K562 (cell line): ENCODE measurements at regions not wholly inside any gene's neighbourhood (a gene's known extent, or its start where the extent isn't known, plus 50 kb on each side); places are given as distances from the start of the nearest gene placed in this dataset.
A peak's percentile ranks its signal among the peaks of the same experiment; 100 is the strongest.

Experiments used
- ATAC-seq: fragments of 200-7000 bp; cut with Tn5 transposase; 3 replicates; pipeline ENCODE4 v1.9.1; 2020; ENCODE audit warnings: moderate library complexity
- BruUV-seq: library from RNA; stranded (reverse); fragments of 400-500 nt; replicated peaks from 2 replicates; lab custom pipeline; 2021; lab: Mats Ljungman, UMichigan
- CTCF ChIA-PET: fragments of 300-600 bp; formaldehyde crosslinking; extraction: SDS; loops from one replicate; lab custom pipeline; 2021; ENCODE audit warnings: low intra/inter-chr PET ratio; lab: Yijun Ruan, JAX
- POLR2A ChIA-PET: fragments of 300-600, 350-650 bp; sonication (Branson Sonifier 250); formaldehyde crosslinking; extraction: SDS; loops from one replicate; lab custom pipeline; 2021; ENCODE audit warnings: antibody characterized with exemption, inconsistent platforms; lab: Yijun Ruan, JAX
- DNase-seq, 4 experiments: peaks; one replicate each; pipeline versions ENCODE4 v3.0.0 to v3.0.0-alpha.2; 2011 to 2018; ENCODE audit warnings: low spot score in 3 of 4, mixed read lengths in 3 of 4; ENCODE audit errors: extremely low read depth in 1 of 4
- FAIRE-seq: peaks from 2 replicates; lab custom pipeline; 2011; peaks lifted over from hg19 to GRCh38; lab: Jason Lieb, UNC
- H2AFZ ChIP-seq: 2 replicates; pipeline ENCODE4 v1.6.0; 2011; ENCODE audit warnings: low read depth, low read length, control low read depth, inconsistent platforms
- H3K27ac ChIP-seq: fragments of 200-600 bp; 3 replicates; pipeline ENCODE4 v1.8.0; 2011; ENCODE audit warnings: low read depth, mild to moderate bottlenecking, control low read depth, inconsistent platforms, low read length, moderate library complexity, mixed read lengths; ENCODE audit errors: extremely low read depth
- H3K27me3 ChIP-seq, 2 experiments: fragments of 300-600 bp in 1 of 2; 2 replicates in 1 of 2; 3 replicates in 1 of 2; pipeline versions ENCODE4 v1.6.0 to v1.8.0; 2011; ENCODE audit warnings: inconsistent platforms in 2 of 2, low read length in 2 of 2, mild to moderate bottlenecking in 1 of 2, mixed read lengths in 1 of 2, moderate library complexity in 1 of 2; ENCODE audit not compliant: control insufficient read depth in 2 of 2, insufficient read depth in 2 of 2
- H3K36me3 ChIP-seq: fragments of 300-600 bp; 3 replicates; pipeline ENCODE4 v1.8.0; 2011; ENCODE audit warnings: mild to moderate bottlenecking, low read length, inconsistent platforms; ENCODE audit not compliant: control insufficient read depth, insufficient read depth
- H3K4me1 ChIP-seq, 2 experiments: fragments of 200-600 bp in 1 of 2; replicated peaks in 1 of 2; 2 replicates in 1 of 2; 3 replicates in 1 of 2; pipeline versions ENCODE4 v1.5.1 to v1.8.0; 2011; ENCODE audit warnings: inconsistent platforms in 2 of 2, low read length in 2 of 2, mild to moderate bottlenecking in 1 of 2, mixed read lengths in 1 of 2, moderate library complexity in 1 of 2; ENCODE audit not compliant: control insufficient read depth in 2 of 2, insufficient read depth in 2 of 2
- H3K4me2 ChIP-seq: 2 replicates; pipeline ENCODE4 v1.6.1; 2011; ENCODE audit warnings: low read length, control low read depth, inconsistent platforms, mixed read lengths; ENCODE audit not compliant: insufficient read depth
- H3K4me3 ChIP-seq: fragments of 200-600 bp; sonication (generic), shearing (Covaris generic); 2 replicates; pipeline ENCODE4 v1.5.1; 2016; ENCODE audit warnings: control low read depth, inconsistent platforms
- H3K79me2 ChIP-seq: fragments of 200-600 bp; 3 replicates; pipeline ENCODE4 v1.8.0; 2011; ENCODE audit warnings: low read length, inconsistent platforms; ENCODE audit not compliant: control insufficient read depth, insufficient read depth
- H3K9ac ChIP-seq, 2 experiments: 2 replicates each; pipeline versions ENCODE4 v1.6.0 to v1.6.1; 2011; ENCODE audit warnings: low read depth in 2 of 2, low read length in 2 of 2, control low read depth in 1 of 2, inconsistent platforms in 1 of 2, mild to moderate bottlenecking in 1 of 2, mixed read lengths in 1 of 2; ENCODE audit not compliant: insufficient read depth in 1 of 2
- H3K9me1 ChIP-seq: one replicate; pipeline ENCODE4 v1.6.0; 2011; ENCODE audit warnings: inconsistent platforms, mild to moderate bottlenecking, low read length, moderate library complexity; ENCODE audit not compliant: control insufficient read depth, insufficient read depth
- H3K9me3 ChIP-seq: replicated peaks from 2 replicates; pipeline ENCODE4 v1.5.1; 2011; ENCODE audit warnings: low read depth, low read length, inconsistent platforms; ENCODE audit not compliant: control insufficient read depth, insufficient read depth
- H4K20me1 ChIP-seq: replicated peaks from 2 replicates; pipeline ENCODE4 v1.6.1; 2011; ENCODE audit warnings: low read length, inconsistent platforms, mixed read lengths; ENCODE audit not compliant: control insufficient read depth, insufficient read depth
- C11orf30 ChIP-seq: fragments of 450-650 bp; IDR thresholded peaks from 2 replicates; pipeline ENCODE4 v1.6.1; 2016; ENCODE audit warnings: low read depth, mild to moderate bottlenecking
- MAFF ChIP-seq: IDR thresholded peaks from 2 replicates; pipeline ENCODE4 v1.6.1; 2012; ENCODE audit warnings: low read length, improper control_type of control experiment
- MAFG ChIP-seq: fragments of 450-650 bp; conservative IDR thresholded peaks from 2 replicates; pipeline ENCODE4 v1.6.1; 2016; ENCODE audit warnings: missing genetic modification characterization, missing compliant biosample characterization
- MAFK ChIP-seq: IDR thresholded peaks from 2 replicates; pipeline ENCODE4 v1.6.1; 2011; ENCODE audit warnings: low read length, improper control_type of control experiment
- NFE2L1 ChIP-seq: fragments of 450-650 bp; IDR thresholded peaks from 2 replicates; pipeline ENCODE4 v1.6.1; 2016; ENCODE audit warnings: missing genetic modification characterization, low read depth, mild to moderate bottlenecking, missing compliant biosample characterization, moderate library complexity, borderline replicate concordance
- NRF1 ChIP-seq, 2 experiments: fragments of 450-650 bp; IDR thresholded peaks in 1 of 2; conservative IDR thresholded peaks in 1 of 2; 2 replicates each; pipeline ENCODE4 v1.6.1; 2014; ENCODE audit warnings: mild to moderate bottlenecking in 2 of 2
- ZNF316 ChIP-seq: fragments of 450-650 bp; IDR thresholded peaks from 2 replicates; pipeline ENCODE4 v1.6.1; 2016
- ZZZ3 ChIP-seq: fragments of 450-650 bp; IDR thresholded peaks from 2 replicates; pipeline ENCODE4 v1.6.1; 2016; ENCODE audit warnings: antibody characterized with exemption, mild to moderate bottlenecking, moderate library complexity
- WGBS: fragments of 100-300 bp; shearing (Covaris generic); methylation state at CpG from one replicate; pipeline ENCODE4 v1.1.6; 2016; ENCODE audit warnings: low coverage, mixed read lengths; ENCODE audit not compliant: insufficient coverage; ENCODE audit errors: missing lambda C conversion rate; 5-methylcytosine and 5-hydroxymethylcytosine counted together
- in situ Hi-C: fragments of 300-500 bp; cut with MboI; formaldehyde crosslinking; loops from 4 replicates; pipeline ENCODE4 v1.15.0; 2018; ENCODE audit warnings: inconsistent platforms, mixed read lengths
- intact Hi-C: fragments of 100-400 bp; cut with micrococcal nuclease; formaldehyde crosslinking; loops from 2 replicates; pipeline ENCODE4 v1.14.2; 2022
- TF ChIP-seq, protein P1 (sequence below): fragments of 200-400 bp; formaldehyde crosslinking; IDR thresholded peaks from 2 replicates; pipeline ENCODE4 v1.6.1; 2017; ENCODE audit warnings: mild to moderate bottlenecking, low read depth, low read length, moderate library complexity

DNA sequence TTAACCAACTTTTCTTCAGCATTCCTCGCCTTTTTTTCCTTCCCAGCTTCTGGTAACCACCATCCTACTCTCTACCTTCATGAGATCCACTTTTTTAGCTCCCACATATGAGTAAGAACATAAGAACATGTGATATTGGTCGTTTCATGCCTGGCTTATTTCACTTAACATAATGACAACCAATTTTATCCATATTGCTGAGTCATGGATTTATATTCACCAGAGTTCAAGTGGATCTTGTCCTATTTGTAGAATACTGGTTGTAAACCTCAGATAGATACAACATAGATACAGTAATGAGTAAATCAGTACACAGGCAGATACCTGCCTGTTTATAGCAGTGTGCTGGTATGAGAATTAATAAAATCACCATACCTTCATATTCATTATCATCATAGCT, 412.0 kb upstream of the RBMS3 start:
- TF ChIP-seq MAFK (peak; percentile 88), ZZZ3 (no peak), NFE2L1 (tag) (0 out of 2 replicates have a peak, but pooled peaks have one; percentile 38), MAFG (tag) (peak; percentile 84), C11orf30 (peak; percentile 68), MAFF (peak; percentile 87), ZNF316 (peak; percentile 84), NRF1 (conservative IDR thresholded peaks at IDR 0.05 in 1 of 2, IDR thresholded peaks at IDR 0.05 in 1 of 2) (no peak)
- TF ChIP-seq, protein P1, sequence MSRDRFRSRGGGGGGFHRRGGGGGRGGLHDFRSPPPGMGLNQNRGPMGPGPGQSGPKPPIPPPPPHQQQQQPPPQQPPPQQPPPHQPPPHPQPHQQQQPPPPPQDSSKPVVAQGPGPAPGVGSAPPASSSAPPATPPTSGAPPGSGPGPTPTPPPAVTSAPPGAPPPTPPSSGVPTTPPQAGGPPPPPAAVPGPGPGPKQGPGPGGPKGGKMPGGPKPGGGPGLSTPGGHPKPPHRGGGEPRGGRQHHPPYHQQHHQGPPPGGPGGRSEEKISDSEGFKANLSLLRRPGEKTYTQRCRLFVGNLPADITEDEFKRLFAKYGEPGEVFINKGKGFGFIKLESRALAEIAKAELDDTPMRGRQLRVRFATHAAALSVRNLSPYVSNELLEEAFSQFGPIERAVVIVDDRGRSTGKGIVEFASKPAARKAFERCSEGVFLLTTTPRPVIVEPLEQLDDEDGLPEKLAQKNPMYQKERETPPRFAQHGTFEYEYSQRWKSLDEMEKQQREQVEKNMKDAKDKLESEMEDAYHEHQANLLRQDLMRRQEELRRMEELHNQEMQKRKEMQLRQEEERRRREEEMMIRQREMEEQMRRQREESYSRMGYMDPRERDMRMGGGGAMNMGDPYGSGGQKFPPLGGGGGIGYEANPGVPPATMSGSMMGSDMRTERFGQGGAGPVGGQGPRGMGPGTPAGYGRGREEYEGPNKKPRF, result no peak
- CTCF ChIA-PET, result no interaction called here
- no peak for ATAC-seq
- POLR2A ChIA-PET, result no interaction called here
- no peak overlapping the region for H3K4me3 ChIP-seq
- no peak for DNase-seq
- no peak overlapping the region for H2AFZ ChIP-seq
- in situ Hi-C loops (no loop called here), intact Hi-C loops (no loop called here)
- H3K9me1 ChIP-seq, result no peaks in the 10 kb centered on the region
- no TSS peak for BruUV-seq
- FAIRE-seq, result no peak
- H3K36me3 ChIP-seq, result no peaks in the 10 kb centered on the region
- WGBS, result 0% methylated on average over 2 of the region's 2 CpGs
- H3K27ac ChIP-seq, result no peak overlapping the region
- H3K4me1 ChIP-seq, result no peaks in the 10 kb centered on the region
- H3K9ac ChIP-seq, result no peak overlapping the region
- H3K9me3 ChIP-seq, result no peaks in the 10 kb centered on the region
- no peaks in the 10 kb centered on the region for H3K27me3 ChIP-seq
- no peak overlapping the region for H3K4me2 ChIP-seq
- no peaks in the 10 kb centered on the region for H3K79me2 ChIP-seq
- H4K20me1 ChIP-seq, result no peaks in the 10 kb centered on the region
